GM12892 (cell line): ENCODE measurements at regions not wholly inside any gene's neighbourhood (a gene's known extent, or its start where the extent isn't known, plus 50 kb on each side); places are given as distances from the start of the nearest gene placed in this dataset.

ENCODE experiments used
- DNase-seq: peaks from one replicate; pipeline ENCODE4 v3.0.0; 2011; ENCODE audit not compliant: insufficient read length
- FAIRE-seq: peaks from 2 replicates; lab custom pipeline; 2011; peaks lifted over from hg19 to GRCh38; lab: Jason Lieb, UNC
- POLR2A ChIP-seq: IDR thresholded peaks from 2 replicates; pipeline ENCODE4 v1.6.1; 2011; ENCODE audit warnings: low read depth, low read length, control low read depth
- POLR2AphosphoS5 ChIP-seq: IDR thresholded peaks from 2 replicates; pipeline ENCODE4 v1.6.1; 2011; ENCODE audit warnings: low read depth, low read length, control low read depth
- TAF1 ChIP-seq: IDR thresholded peaks from 2 replicates; pipeline ENCODE4 v1.6.1; 2011; ENCODE audit warnings: low read depth, mild to moderate bottlenecking, control low read depth, low read length, borderline replicate concordance

DNA sequence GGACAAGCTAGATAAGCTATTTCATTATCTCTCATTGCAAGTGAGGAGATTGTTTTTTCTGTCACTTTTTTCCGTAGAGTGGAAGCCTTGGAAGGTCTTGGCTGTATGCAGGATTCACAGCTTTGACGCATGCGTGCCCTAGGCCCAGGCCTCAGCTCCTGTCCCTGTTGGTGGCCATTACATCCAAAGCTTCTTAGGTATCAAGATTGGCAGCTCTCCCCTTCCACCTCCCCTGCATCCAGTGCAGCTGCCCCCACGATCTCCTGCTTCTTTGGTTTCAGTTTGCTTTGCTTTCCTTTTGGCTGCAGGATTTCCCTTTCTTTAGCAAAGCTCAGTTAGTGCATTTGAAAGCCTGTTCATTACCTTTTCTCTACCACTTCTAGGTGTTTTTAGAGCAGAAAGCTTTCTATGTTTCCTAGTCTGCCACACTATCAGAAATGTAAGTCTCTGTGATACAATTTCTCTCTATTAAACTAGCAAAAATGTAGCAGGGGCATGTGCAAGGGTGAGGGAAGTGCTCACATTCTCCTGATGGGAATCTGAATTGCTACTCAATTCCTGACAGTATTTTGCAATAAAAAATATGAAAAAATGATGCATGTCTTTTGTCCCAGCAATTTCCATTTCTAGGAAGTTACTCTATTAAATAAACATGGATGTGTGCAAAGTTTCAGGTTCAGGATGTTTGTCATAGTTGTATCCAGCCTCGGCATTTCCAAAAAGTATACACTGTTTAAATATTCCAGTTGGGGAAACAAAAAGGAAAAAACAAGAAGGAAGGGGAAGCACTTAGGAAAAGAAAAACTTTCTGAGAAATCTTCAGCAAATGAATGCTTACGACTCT lies 91.2 kb downstream of the LIPG start:
- TF ChIP-seq POLR2A = no peak
- TF ChIP-seq TAF1 = no peak
- no peak for TF ChIP-seq POLR2AphosphoS5
- DNase-seq = no peak
- no peak for FAIRE-seq

DNA sequence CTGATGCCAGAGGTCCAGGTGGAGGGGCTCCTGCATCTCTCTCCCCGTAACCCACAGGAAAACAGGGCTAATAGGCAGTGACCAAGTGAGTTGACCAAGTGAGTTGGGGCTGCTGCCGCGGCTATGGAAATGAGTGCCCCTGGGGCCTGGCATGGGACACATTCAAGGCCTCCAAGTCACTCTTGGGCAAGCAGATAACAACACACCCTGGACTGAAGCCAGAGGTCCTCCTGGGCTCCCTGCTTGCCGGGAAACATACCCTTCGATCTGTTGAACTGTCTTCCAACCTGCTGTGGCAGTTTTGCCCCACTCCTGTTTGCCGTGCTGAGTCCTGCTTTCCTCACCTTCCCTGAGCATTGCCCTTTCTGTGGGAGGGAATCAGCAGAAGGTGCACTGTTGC lies 89.2 kb downstream of the LIPG start:
- DNase-seq (no peak), FAIRE-seq (no peak)
- no peak for TF ChIP-seq TAF1
- no peak for TF ChIP-seq POLR2A
- no peak for TF ChIP-seq POLR2AphosphoS5

DNA sequence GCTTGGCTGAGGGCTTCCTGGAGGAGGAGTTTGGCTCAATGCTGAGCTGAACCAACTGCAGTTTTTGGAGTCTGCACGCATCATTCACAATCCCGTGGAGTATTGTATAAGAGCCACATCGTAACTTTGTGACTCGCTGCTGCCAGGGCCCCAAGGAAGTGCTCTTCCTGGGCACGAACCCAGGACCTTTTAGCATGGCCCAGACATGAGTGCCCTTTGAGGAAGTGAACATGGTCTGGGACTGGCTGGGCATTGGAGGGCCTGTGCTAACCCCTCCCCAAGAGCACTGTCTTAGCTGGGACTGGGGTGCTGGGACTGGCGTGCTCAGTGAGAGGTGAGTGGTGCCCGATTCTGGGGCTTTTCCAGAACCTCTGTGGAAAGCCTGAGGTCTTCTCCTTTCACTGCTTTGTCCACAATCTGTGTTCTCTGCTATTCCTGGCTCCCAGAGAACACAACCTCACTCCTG lies 88.6 kb downstream of the LIPG start:
- DNase-seq (no peak), FAIRE-seq (no peak)
- TF ChIP-seq TAF1 (no peak), POLR2AphosphoS5 (no peak), POLR2A (no peak)

DNA sequence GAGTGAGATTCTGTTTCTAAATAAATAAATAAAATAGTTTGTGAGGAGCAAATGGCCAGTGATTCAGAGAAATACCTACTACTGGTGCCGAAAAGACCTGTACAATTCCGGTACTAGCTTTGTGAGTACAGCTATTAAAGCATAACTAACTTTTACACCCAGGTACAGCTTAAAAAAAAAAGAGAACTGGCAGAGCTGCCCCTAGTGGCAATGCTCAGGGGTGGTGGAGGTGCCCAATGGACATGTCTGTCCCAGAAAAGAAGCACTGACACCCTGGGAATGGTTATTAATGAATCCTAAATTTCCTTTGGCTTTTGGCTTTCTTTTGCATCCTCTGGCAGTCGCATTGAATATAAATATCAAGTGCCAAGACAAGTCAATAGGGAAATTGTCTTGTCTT lies 87.0 kb downstream of the LIPG start:
- no peak for DNase-seq
- FAIRE-seq = no peak
- TF ChIP-seq TAF1 (no peak), POLR2A (no peak)
